ENCODE measurements at regions not wholly inside any gene's neighbourhood (a gene's known extent, or its start where the extent isn't known, plus 50 kb on each side); places are given as distances from the start of the nearest gene placed in this dataset.

DNA sequence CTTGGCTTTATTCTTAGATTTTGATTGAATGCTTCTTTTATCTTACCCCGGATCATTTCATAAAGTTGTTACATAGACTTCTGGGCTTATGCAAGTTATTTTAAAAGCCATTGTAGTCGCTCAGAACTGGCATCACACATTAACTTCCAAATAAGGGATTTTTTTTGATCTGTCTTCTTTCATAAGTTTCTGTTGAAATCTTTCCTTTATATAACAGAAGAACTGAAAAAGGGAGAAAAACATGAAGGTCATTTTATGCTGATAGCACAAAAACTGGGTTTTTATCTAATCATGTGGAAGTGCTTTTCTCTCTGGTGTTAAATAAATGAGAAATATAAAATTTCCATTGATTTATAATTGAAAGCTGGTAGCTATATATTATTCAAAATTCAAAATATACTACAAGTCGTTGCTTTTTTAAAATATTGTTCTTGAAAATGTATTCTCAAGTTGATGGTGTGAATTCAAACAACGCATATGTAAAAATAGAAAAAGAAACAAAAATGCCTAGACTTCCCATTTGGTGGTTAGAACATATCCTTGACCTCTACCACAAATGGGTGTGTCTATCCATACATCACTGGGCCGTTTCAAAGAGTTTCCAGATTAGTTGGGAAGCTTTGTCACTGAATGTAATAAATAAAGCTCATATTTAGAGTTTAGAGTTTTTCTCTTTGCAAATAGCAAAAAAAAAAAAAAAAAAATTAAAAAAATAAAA, 258.3 kb upstream of the ZPLD1 start:
- CTCF ChIA-PET: no interaction called here
- no peaks in the 10 kb centered on the region for H3K27me3 Mint-ChIP-seq
- no peak overlapping the region for H3K4me3 Mint-ChIP-seq
- H3K27ac Mint-ChIP-seq: no peak overlapping the region
- DNase-seq: no peak
- no peaks in the 10 kb centered on the region for H3K9me3 Mint-ChIP-seq
- H3K36me3 Mint-ChIP-seq: no peaks in the 10 kb centered on the region
- peaks cover 7% of the 10 kb centered on the region for H3K4me1 Mint-ChIP-seq

- H3K27me3 Mint-ChIP-seq: no peaks in the 10 kb centered on the region
- H3K36me3 Mint-ChIP-seq: no peaks in the 10 kb centered on the region
- peaks cover 7% of the 10 kb centered on the region for H3K4me1 Mint-ChIP-seq
- no peak overlapping the region for H3K27ac Mint-ChIP-seq
- no peaks in the 10 kb centered on the region for H3K9me3 Mint-ChIP-seq
- CTCF ChIA-PET: no interaction called here
- DNase-seq: no peak
- no peak overlapping the region for H3K4me3 Mint-ChIP-seq
Measured at GRCh38 chr3:102177075-102177755, 257.6 kb upstream of the ZPLD1 start.

DNA sequence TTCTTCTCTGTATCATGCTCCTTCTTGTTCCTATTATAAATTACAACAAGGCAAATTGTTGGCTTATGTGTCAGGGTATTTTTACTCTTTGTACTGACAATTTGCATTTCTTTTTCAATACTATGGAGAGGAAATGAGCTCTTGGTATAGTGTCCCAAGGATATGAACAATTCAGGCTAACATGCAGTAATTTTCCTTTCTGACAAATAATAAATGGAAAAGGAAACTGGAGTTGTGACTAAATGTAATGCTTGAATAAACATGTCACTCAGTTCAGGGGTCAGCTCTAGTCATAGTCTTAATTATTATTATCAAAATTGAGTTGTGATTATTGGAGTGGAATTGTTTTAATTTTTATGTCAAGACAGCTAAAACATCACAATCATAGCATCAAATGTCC, 256.0 kb upstream of the ZPLD1 start:
- DNase-seq: no peak
- H3K4me1 Mint-ChIP-seq: peaks cover 7% of the 10 kb centered on the region
- H3K4me3 Mint-ChIP-seq: no peak overlapping the region
- CTCF ChIA-PET: no interaction called here
- H3K9me3 Mint-ChIP-seq: no peaks in the 10 kb centered on the region
- H3K27me3 Mint-ChIP-seq: no peaks in the 10 kb centered on the region
- no peaks in the 10 kb centered on the region for H3K36me3 Mint-ChIP-seq
- no peak overlapping the region for H3K27ac Mint-ChIP-seq

DNA sequence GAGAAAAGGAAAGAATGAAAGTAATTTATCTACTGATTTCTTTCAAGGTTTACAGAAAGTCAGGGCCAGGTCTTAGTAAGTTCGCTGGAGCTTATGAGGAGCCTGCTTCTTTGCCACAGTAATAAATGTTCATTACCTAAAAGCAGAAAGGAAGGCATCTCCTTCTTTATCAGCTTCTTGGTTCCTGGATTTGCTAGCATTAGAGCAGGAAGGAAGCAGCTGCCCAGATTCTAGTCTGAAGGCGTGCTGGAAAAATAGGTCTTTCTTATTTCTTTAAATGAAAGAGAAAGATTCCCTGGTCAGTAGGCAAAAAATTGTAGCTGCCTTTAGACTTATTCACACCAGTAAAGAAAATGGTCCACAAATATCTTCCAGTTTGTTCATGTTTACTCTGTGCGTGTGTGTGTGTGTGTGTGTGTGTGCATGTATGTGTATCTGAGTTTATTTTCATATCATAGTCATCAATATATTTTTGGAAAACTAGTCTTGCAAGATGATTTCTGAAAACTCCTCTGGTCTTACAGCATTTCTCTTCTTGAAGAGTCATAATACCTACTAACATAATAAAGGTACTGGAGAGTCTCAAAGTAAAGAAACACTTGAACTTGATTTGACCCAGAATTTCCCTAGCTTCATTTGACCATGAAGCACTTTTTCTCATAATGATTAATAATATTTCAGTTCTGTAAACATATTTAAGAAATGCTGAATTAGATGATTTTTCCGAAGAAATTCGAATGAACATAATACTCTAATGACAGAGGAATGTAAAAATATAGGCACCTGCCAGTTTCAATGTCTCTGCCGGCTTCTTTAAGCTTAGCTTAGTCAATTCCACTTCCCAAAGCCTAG, 255.3 kb upstream of the ZPLD1 start:
- CTCF ChIA-PET: interaction anchor here (0.8 kb wide), 1 partner anchor 46 kb away, joined by 3 read pairs; no protein-coding TSS in a partner anchor
- Mint-ChIP-seq H3K36me3 (no peaks in the 10 kb centered on the region), H3K9me3 (no peaks in the 10 kb centered on the region), H3K27me3 (no peaks in the 10 kb centered on the region), H3K4me3 (no peak overlapping the region), H3K4me1 (peaks cover 7% of the 10 kb centered on the region), H3K27ac (no peak overlapping the region)
- DNase-seq: no peak

DNA sequence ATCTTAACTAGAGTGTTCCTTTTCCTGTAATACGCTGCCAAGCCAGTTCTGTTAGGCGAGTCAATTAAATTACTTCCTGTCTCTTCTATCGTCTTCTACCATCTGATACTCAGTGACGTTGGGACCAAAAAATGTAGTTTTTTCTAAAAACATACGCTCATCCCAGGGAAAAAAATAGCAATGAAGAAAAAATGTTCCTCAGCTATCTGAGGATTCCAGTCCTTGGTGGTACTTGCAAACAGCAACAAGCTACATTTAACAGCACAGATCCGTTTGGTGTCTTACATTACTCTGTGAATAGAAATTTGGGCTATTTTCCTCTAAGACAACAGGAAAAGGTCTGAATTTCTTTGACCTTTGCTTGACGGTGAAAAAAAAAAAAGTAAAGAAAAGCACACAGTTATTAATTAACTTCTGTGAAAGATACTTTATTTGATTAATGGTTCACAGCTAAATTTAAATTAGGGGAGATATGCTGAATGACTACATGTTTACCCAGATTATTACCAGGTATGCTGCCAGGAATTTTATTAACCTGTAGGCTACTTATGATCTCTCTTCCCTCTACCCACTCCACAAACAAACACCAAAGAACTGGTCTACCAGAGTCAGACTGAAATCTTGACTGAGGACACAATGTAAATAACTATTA, 254.4 kb upstream of the ZPLD1 start:
- no peak for DNase-seq
- CTCF ChIA-PET: no interaction called here

GRCh38 chr3:102181175-102181920, 253.5 kb upstream of the ZPLD1 start:
- Mint-ChIP-seq H3K27me3 (no peaks in the 10 kb centered on the region), H3K27ac (no peak overlapping the region), H3K36me3 (no peaks in the 10 kb centered on the region), H3K4me1 (peaks cover 7% of the 10 kb centered on the region), H3K9me3 (no peaks in the 10 kb centered on the region), H3K4me3 (no peak overlapping the region)
- CTCF ChIA-PET: no interaction called here
- DNase-seq: no peak

More for the DNA sequence above, 254.4 kb upstream of the ZPLD1 start:
- peaks cover 7% of the 10 kb centered on the region for H3K4me1 Mint-ChIP-seq
- no peaks in the 10 kb centered on the region for H3K36me3 Mint-ChIP-seq
- no peak overlapping the region for H3K4me3 Mint-ChIP-seq
- no peaks in the 10 kb centered on the region for H3K27me3 Mint-ChIP-seq
- no peaks in the 10 kb centered on the region for H3K9me3 Mint-ChIP-seq
- H3K27ac Mint-ChIP-seq: no peak overlapping the region

- Mint-ChIP-seq H3K27me3 (no peaks in the 10 kb centered on the region), H3K27ac (no peak overlapping the region), H3K4me3 (no peak overlapping the region), H3K9me3 (no peaks in the 10 kb centered on the region), H3K4me1 (peaks cover 7% of the 10 kb centered on the region), H3K36me3 (no peaks in the 10 kb centered on the region)
- no peak for DNase-seq
- CTCF ChIA-PET: no interaction called here
Measured at GRCh38 chr3:102182162-102182561, 252.7 kb upstream of the ZPLD1 start.

- H3K27me3 Mint-ChIP-seq: no peaks in the 10 kb centered on the region
- CTCF ChIA-PET: no interaction called here
Measured at GRCh38 chr3:102183186-102183585, 251.6 kb upstream of the ZPLD1 start.

DNA sequence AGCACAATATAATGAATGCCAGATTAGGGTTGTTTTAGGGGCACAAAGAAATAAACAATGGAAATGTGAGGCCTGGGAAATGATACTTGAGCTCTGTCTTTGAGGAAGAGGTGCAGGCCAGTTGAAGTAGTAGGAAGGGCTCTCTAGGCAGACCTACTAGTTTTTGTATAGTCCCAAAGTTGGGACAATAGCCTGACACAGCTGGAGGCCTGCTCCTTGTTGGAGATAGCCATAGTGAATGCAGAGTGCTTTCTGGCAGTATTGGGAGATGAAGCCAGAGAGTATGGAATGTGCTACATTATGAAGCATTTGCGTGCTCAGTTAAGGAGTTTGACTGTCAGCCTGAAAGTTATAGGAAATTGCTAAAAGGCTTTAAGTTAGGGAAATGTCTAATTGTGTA, 251.2 kb upstream of the ZPLD1 start:
- no peaks in the 10 kb centered on the region for H3K36me3 Mint-ChIP-seq
- CTCF ChIA-PET: no interaction called here
- H3K4me1 Mint-ChIP-seq: peaks cover 7% of the 10 kb centered on the region
- DNase-seq: no peak
- no peak overlapping the region for H3K4me3 Mint-ChIP-seq
- H3K27ac Mint-ChIP-seq: no peak overlapping the region
- H3K27me3 Mint-ChIP-seq: no peaks in the 10 kb centered on the region
- H3K9me3 Mint-ChIP-seq: no peaks in the 10 kb centered on the region

More at GRCh38 chr3:102183186-102183585, 251.6 kb upstream of the ZPLD1 start:
- DNase-seq: no peak
- H3K27ac Mint-ChIP-seq: no peak overlapping the region
- H3K4me3 Mint-ChIP-seq: no peak overlapping the region
- H3K9me3 Mint-ChIP-seq: no peaks in the 10 kb centered on the region
- no peaks in the 10 kb centered on the region for H3K36me3 Mint-ChIP-seq
- peaks cover 7% of the 10 kb centered on the region for H3K4me1 Mint-ChIP-seq

- Mint-ChIP-seq H3K27me3 (peaks cover 3% of the 10 kb centered on the region), H3K36me3 (no peaks in the 10 kb centered on the region), H3K4me3 (no peak overlapping the region), H3K27ac (no peak overlapping the region), H3K4me1 (peaks cover 2% of the 10 kb centered on the region), H3K9me3 (no peaks in the 10 kb centered on the region)
- CTCF ChIA-PET: no interaction called here
- no peak for DNase-seq
Measured at GRCh38 chr3:102189541-102189940, 245.3 kb upstream of the ZPLD1 start.

- Mint-ChIP-seq H3K4me3 (no peak overlapping the region), H3K4me1 (peaks cover 2% of the 10 kb centered on the region), H3K36me3 (no peaks in the 10 kb centered on the region), H3K27me3 (peaks cover 3% of the 10 kb centered on the region), H3K9me3 (no peaks in the 10 kb centered on the region), H3K27ac (no peak overlapping the region)
- DNase-seq: no peak
- CTCF ChIA-PET: no interaction called here
Measured at GRCh38 chr3:102189956-102190723, 244.7 kb upstream of the ZPLD1 start.

DNA sequence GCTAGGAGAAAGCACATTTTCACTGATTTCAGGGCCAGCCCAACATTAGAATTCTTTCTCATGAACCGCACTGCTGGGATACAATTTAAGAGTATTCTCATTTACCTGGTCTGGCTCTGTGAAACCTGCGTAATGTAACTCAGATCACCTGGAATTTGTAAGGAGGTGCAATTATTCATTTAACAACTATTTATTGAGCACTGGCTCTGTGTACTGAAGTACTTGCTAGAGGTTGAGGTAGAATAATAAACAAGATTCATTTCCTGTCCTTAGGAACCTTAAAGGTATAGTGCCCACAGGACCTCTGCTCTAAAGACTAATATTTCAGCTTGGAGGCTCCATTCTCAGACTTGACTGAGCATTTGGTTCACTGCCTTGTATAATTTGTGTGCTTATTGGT, 242.2 kb upstream of the ZPLD1 start:
- CTCF ChIA-PET: no interaction called here
- H3K4me3 Mint-ChIP-seq: no peak overlapping the region
- H3K9me3 Mint-ChIP-seq: no peaks in the 10 kb centered on the region
- no peaks in the 10 kb centered on the region for H3K36me3 Mint-ChIP-seq
- H3K27me3 Mint-ChIP-seq: peaks cover 3% of the 10 kb centered on the region
- no peak for DNase-seq
- H3K4me1 Mint-ChIP-seq: peaks cover 2% of the 10 kb centered on the region
- H3K27ac Mint-ChIP-seq: no peak overlapping the region

GRCh38 chr3:102193255-102193654, 241.6 kb upstream of the ZPLD1 start:
- Mint-ChIP-seq H3K4me3 (no peak overlapping the region), H3K9me3 (no peaks in the 10 kb centered on the region), H3K27me3 (peaks cover 3% of the 10 kb centered on the region), H3K27ac (no peak overlapping the region), H3K4me1 (peaks cover 2% of the 10 kb centered on the region), H3K36me3 (no peaks in the 10 kb centered on the region)
- CTCF ChIA-PET: interaction anchor here (1.5 kb wide), 1 partner anchor 379 kb away, joined by 3 read pairs; no protein-coding TSS in a partner anchor
- no peak for DNase-seq
